ES-I3 (cell line): ENCODE measurements at regions not wholly inside any gene's neighbourhood (a gene's known extent, or its start where the extent isn't known, plus 50 kb on each side); places are given as distances from the start of the nearest gene placed in this dataset.
"Not testable (repeated sequence)": the region's sequence is repeated elsewhere in the genome, so short reads cannot be mapped to it uniquely, and the experiment has no call there.

Experiments
- H3K36me3 ChIP-seq: 2 replicates; pipeline ENCODE4 v1.6.1; 2013; ENCODE audit warnings: mild to moderate bottlenecking, low read length, control low read depth, moderate library complexity; ENCODE audit not compliant: insufficient read depth
- H3K4me1 ChIP-seq: 2 replicates; pipeline ENCODE4 v1.6.1; 2013; ENCODE audit warnings: mild to moderate bottlenecking, control low read depth, low read length; ENCODE audit not compliant: insufficient read depth
- H3K9ac ChIP-seq: 2 replicates; pipeline ENCODE4 v1.6.1; 2013; ENCODE audit warnings: low read depth, mild to moderate bottlenecking, low read length, moderate library complexity
- H3K9me3 ChIP-seq: 2 replicates; pipeline ENCODE4 v1.6.1; 2013; ENCODE audit warnings: mild to moderate bottlenecking, low read length, moderate library complexity; ENCODE audit not compliant: control insufficient read depth, insufficient read depth

DNA sequence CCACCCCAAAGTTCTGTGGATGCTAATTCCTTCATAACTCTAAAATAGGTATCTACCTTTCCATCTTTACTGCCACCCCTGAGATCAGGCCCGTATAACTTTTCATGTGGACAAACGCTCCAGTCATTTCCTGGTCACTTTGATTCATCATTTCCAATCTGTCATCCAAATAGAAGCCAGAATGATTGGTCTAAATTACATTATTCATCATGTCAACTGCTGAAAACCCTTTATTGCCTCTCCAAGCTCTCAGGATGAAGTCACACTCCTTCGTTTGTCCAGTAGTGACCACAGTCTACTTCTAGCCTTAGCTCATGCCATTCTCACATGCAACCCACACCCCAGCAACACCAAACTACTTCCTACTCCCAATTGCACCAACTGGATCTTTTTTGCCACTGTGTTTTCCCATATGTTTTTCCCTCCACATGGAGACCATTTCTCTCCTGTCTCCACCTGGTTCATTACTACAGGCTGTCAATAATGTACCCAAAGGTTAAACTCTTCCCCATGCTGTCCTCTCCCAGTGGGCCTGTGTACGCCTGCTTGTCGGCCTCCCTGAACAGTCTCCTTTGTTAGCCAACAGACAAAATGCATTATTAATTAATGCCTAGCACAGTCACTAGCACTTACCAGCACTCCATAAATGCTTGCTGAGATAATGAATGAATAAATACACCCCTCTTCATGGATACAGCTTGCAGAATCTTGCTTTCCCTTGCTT lies 382.6 kb upstream of the NOCT start:
- peaks cover 5% of the 10 kb centered on the region; the same call in 1 of the 2 replicates for H3K4me1 ChIP-seq
- H3K36me3 ChIP-seq: no peaks in the 10 kb centered on the region
- no peaks in the 10 kb centered on the region for H3K9me3 ChIP-seq
- H3K9ac ChIP-seq: no peak overlapping the region

DNA sequence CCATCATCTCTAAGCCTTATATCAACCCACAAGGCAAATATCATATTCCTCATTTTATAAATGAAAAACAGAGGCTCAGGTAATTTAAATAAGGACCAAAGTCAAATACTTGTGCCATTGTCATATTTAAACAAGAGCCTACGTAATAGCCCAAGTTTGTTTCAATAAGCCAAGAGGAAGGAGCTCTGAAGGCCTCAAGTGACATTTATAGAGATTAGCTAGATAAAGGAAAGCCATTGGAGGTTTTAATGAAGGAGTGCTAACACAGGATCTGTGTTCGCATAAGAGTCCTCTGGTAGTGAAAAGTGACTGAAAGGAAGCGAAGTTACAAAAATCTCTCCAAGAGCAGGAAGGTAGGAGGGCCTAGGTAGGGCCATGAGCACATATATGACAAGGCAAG lies 384.9 kb upstream of the NOCT start:
- H3K9ac ChIP-seq: no peak overlapping the region
- H3K36me3 ChIP-seq: no peaks in the 10 kb centered on the region
- no peaks in the 10 kb centered on the region for H3K9me3 ChIP-seq
- peaks cover 5% of the 10 kb centered on the region; the same call in 1 of the 2 replicates for H3K4me1 ChIP-seq

DNA sequence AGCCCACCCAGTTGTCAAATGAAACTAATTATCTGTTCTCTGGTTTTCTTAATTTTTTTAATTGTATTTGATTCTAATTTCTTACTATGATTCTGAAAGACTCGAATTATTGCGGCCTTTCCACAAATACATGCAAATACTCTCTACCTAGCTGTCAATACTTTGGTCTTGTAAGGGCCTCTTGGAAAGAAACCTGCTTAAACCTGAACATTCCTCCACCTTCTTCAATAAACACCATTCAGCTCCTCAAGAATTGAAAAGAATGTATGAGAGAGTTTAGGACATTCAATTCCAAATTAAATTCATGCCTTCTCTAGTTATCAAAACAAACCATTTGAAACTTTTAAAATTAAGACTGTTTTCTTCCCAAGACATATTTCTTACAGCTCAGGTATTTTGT lies 385.9 kb upstream of the NOCT start:
- Histone ChIP-seq H3K9ac (no peak overlapping the region), H3K4me1 (peaks cover 5% of the 10 kb centered on the region; the same call in 1 of the 2 replicates), H3K9me3 (no peaks in the 10 kb centered on the region), H3K36me3 (no peaks in the 10 kb centered on the region)

DNA sequence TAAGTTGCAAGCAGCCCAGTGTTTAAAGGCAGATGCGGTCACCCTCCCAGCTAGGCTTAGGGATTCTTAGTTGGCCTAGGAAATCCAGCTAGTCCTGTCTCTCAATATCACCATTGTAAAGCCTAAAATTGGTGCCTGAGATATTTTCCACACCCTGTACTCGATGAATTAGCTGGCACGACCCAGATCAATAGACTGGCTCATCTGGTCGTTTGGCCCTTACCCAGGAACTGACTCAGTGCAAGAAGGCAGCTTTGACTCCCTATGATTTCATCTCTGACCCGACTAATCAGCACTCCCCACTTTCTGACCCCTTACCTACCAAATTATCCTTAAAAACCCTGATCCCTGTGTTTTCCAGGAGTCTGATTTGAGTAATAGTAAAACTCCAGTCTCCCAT lies 384.9 kb upstream of the SLC7A11 start:
- H3K36me3 ChIP-seq: no peaks in the 10 kb centered on the region
- H3K9me3 ChIP-seq: peaks cover 3% of the 10 kb centered on the region; the same call in 1 of the 2 replicates
- H3K4me1 ChIP-seq: no peaks in the 10 kb centered on the region
- H3K9ac ChIP-seq: no peak overlapping the region

DNA sequence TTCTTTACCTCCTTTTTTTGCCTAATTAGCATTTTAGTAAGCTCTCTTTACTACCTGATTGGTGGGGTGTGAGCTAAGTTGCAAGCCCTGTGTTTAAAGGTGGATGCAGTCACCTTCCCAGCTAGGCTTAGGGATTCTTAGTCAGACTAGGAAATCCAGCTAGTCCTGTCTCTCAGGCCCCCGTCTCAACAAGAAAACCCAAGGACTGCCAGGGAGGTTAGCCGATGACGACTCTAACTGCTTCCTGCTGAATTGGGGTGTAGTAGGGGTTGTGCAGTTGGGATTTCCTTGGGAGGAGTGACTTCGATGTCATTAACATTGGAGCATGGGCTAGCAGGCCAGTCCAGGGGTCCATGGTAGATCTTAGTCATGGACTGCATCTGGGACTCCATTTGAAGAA lies 380.2 kb upstream of the SLC7A11 start:
- H3K36me3 ChIP-seq, H3K9me3 ChIP-seq, H3K9ac ChIP-seq, H3K4me1 ChIP-seq: not testable (repeated sequence)

DNA sequence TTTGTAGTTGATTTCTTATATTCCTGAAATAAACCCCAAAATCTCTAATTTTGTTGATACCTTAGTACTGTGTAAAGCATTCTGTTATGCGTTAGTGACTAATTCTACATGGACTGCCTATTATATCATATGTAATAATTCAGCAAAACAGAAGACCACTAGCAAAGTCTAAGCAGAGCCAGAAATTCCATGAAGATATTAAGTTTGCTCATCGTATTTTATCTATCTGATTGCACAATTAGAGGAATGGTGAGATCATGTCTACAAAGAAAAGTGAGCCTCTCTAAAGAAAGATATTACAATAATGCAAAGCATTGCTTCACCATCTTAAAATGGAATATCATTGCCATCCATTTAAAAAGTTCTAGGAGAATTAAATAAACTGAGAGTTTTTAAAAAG lies 374.6 kb upstream of the SLC7A11 start:
- Histone ChIP-seq H3K9ac (no peak overlapping the region), H3K9me3 (no peaks in the 10 kb centered on the region; the same call in none of the 2 replicates), H3K36me3 (no peaks in the 10 kb centered on the region), H3K4me1 (peaks cover 23% of the 10 kb centered on the region)

DNA sequence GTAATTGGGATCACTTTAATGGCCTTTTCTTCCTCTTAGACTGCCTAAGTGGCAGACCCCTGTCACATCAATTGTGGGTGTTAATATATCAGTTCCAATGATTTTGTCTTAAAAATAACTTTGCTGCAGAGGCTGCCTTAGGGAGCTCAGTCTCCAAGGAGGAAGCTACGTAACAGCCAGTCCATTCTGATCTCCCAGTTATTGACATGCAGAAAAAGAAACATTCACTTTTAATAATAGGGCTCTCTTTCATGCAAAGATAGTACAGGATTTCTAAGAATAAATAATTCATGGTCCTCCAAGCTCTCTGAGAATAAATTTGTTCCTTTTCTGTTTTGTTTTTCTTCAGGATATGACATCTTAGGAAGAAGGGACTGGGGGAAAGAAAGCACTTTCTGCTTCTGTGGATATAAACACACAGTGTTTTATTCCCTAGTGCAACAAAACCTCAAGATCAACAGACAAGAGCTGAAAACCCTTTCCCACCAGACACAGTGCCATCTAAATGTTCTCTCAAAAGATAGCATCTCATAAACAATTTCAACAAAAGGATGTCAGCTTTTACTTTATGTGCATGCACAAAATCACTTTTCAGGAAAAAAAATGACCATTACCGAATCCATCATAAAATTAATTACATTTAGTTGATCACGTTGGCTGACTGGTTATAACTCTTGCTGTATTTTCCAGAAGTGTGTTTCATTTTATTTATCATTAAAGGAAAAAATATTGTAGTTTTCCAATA lies 372.4 kb upstream of the SLC7A11 start:
- no peaks in the 10 kb centered on the region; the same call in 1 of the 2 replicates for H3K9me3 ChIP-seq
- H3K9ac ChIP-seq: no peak overlapping the region
- H3K36me3 ChIP-seq: no peaks in the 10 kb centered on the region
- H3K4me1 ChIP-seq: peaks cover 25% of the 10 kb centered on the region

DNA sequence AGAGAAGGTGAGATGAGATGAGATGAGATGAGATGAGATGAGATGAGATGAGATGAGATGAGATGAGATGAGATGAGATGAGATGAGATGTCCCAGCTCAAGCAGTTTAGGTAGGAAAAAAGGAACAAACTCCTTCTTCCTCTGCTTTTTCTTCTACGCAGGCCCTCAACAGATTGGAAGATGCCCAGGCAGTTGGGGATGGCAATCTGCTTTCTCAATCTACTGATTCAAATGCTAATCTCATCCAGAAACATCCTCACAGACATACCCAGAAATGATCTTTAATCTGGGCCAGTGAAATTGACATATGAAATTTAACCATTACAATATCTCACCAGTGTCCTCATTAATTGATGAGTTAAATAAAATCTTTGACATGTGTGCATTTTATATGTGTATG lies 370.3 kb upstream of the SLC7A11 start:
- Histone ChIP-seq H3K9me3 (no peaks in the 10 kb centered on the region; the same call in 1 of the 2 replicates), H3K9ac (no peak overlapping the region), H3K36me3 (no peaks in the 10 kb centered on the region), H3K4me1 (peaks cover 25% of the 10 kb centered on the region)

DNA sequence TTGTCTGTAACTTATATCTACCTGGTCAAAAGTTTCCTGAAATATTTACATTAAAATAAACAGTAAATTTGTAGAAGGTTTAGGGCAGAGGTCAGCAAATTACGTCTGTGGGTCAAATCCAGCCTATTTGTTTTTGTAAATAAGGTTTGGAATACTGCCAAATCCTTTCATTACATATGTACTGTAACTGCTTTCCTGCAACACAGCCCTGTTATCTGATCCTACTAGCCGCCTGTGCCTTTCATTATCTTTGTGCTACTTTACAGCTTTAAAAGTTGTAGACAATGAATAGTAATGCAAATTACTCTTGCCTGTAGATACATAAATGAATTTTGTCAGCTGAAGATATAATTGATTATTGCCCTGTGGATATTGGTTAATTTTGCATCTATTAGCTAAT lies 369.6 kb upstream of the SLC7A11 start:
- Histone ChIP-seq H3K9me3 (no peaks in the 10 kb centered on the region; the same call in 1 of the 2 replicates), H3K36me3 (no peaks in the 10 kb centered on the region), H3K4me1 (peaks cover 25% of the 10 kb centered on the region), H3K9ac (no peak overlapping the region)

DNA sequence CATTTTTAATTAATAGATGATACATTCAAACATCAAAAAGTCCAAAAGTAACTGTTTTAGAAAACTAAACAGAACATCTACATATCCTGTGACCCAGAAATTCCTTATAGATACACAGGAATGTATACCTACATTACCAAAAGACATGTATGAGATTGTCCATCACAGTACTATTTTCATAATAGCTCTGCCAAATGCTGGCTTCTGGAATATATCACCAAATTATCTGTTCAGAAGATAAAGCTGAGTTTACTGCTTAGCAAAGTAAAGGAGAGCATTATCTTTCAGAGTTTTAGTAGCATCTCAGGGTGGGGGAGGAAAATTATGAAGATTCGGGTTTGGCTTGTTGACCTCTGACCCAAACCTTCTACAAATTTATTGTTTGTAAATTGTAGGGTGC lies 368.9 kb upstream of the SLC7A11 start:
- Histone ChIP-seq H3K9me3 (no peaks in the 10 kb centered on the region; the same call in 1 of the 2 replicates), H3K36me3 (no peaks in the 10 kb centered on the region), H3K9ac (no peak overlapping the region), H3K4me1 (peaks cover 25% of the 10 kb centered on the region)

DNA sequence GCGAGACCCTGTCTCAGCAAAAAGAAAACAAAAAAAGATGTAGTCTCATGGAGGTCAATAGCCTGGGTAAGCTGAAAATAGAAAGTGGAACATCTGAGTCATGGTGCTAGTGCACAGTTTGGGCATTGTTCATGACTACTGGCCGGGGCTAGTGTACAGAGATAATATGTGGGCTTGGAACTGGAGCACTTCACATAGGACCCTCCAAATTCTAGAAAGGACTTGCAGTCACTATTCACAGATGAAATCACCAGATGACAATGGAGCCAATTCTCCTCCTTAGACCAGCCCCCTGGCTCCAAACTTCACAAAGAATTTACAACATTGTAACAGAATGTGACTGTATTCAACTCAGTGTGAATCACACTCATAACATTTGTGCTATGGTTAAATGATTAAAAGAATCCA lies 367.8 kb upstream of the SLC7A11 start:
- Histone ChIP-seq H3K4me1 (peaks cover 25% of the 10 kb centered on the region), H3K36me3 (no peaks in the 10 kb centered on the region), H3K9me3 (no peaks in the 10 kb centered on the region), H3K9ac (no peak overlapping the region)

DNA sequence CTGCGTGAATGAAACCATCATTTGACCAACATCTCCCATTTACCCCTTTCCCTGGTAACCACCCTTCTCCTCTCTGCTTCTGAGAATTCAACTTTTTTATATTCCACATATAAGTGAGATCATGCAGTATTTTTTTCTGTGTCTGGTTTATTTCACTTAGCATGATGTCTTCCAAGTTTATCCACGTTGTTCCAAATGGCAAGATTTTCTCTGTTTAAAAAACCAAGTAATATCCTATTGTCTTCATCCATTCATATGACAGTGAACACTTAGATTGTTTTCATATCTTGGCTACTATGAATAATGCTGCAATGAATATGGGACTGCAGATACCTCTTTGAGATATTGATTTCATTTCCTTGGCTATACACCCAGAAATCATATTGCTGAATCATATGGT lies 362.4 kb upstream of the SLC7A11 start:
- Histone ChIP-seq H3K9ac (no peak overlapping the region), H3K36me3 (no peaks in the 10 kb centered on the region), H3K9me3 (no peaks in the 10 kb centered on the region; the same call in 1 of the 2 replicates), H3K4me1 (no peaks in the 10 kb centered on the region)

DNA sequence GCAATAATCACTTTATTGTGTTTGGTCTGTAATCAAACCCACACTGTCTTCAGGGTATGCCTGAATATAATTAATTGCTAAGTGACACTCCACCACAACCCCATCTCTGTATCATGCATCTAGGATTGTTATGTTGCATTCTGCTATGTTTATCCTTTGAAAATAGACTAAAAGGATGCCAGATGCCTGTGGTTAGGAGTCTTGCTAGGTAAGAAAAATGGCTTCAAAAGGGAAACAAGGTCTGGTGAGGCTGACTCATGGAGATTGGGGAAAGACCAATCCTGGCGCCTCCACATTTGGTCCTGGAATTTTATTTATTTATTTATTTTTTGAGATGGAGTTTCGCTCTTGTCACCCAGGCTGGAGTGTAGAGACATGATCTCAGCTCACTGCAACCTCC lies 360.5 kb upstream of the SLC7A11 start:
- no peaks in the 10 kb centered on the region; the same call in 1 of the 2 replicates for H3K9me3 ChIP-seq
- H3K36me3 ChIP-seq: no peaks in the 10 kb centered on the region
- no peak overlapping the region for H3K9ac ChIP-seq
- no peaks in the 10 kb centered on the region; the same call in 1 of the 2 replicates for H3K4me1 ChIP-seq

DNA sequence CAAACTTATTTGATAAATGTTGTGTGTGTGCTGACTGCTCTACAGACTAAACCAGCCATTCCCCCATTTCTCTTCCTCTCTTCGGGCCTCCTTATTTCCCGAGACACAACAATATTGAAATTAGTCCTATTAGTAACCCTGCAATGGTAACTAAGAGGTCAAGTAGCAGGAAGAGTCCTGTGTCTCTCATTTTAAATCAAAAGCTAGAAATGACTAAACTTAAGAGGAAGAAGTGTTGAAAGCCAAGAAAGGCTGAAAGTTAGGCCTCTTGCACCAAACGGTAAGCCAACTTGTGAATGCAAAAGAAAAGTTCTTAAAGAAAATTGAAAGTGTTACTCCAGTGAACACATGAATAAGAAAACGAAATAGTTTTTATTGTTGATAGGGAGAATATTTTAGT lies 357.8 kb upstream of the SLC7A11 start:
- Histone ChIP-seq H3K9ac (no peak overlapping the region), H3K36me3 (no peaks in the 10 kb centered on the region), H3K4me1 (no peaks in the 10 kb centered on the region; the same call in 1 of the 2 replicates), H3K9me3 (no peaks in the 10 kb centered on the region; the same call in 1 of the 2 replicates)

DNA sequence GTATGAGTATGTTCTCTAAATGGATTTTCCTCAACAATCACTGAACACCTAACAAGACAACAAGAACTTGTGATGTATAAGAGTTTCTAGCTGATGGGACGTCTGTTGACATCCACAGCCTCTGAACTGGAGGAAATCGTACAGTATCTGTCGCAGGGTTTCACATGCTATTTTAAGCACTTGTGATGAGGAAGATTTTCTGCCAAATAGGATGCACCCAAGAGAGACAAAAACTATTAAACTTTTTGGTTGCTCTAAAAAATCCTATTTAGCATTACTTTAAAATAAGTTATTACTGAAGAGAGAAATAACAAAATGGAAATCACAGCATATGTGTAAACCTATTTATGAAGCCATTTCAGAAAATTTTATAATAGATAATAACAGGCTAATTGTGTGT lies 356.1 kb upstream of the SLC7A11 start:
- Histone ChIP-seq H3K9ac (no peak overlapping the region), H3K4me1 (no peaks in the 10 kb centered on the region; the same call in 1 of the 2 replicates), H3K9me3 (no peaks in the 10 kb centered on the region; the same call in 1 of the 2 replicates), H3K36me3 (no peaks in the 10 kb centered on the region)
